ENCODE measurements at regions not wholly inside any gene's neighbourhood (a gene's known extent, or its start where the extent isn't known, plus 50 kb on each side); places are given as distances from the start of the nearest gene placed in this dataset.
"Not testable (repeated sequence)": the region's sequence is repeated elsewhere in the genome, so short reads cannot be mapped to it uniquely, and the experiment has no call there.

DNA sequence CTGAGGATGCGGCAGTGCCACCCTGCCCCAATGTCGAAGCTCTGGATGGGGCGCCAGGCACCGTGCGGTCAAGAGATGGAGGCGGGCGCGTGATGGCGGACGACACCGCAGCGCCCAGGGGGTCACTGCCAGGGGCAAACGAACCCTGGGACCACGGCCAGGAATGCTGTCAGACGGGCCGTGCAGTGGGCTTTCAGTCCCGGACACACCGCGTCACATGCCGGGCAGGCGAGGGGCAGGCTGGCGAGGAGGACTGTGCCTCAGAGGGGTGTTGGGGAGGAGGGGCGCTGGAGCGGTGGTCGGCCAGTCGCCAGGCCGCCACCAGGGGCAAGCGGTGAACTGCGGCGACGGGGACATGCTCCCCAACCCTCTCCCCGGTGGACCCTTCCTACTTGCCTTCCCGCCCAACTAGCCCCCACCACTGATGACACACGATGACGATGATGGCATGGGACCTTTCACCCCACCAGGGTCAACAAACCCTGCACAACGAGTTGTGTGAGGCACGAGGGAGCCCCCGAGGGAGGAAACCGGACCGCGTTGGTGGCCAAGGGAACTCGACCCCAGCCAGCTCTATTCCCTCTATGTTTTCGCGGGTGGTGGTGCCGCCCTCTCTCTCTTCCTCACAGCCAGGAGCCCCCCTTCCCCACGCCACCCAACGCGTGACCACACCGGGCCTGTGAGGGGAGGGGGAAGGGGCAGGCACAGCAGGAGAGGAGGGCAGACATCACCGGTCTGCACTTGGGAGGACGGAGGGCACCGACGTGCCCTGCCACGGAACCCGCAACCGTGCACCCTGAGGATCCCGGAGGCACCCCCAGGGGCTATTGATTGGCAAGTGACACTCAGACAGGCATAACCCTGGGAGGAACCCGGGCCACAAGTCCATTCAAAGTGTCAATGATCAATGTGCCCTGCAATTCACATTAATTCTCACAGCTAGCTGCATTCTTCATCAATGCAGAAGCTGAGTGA is 1960.9 kb upstream of the DEFB115 start:
- no peak for DNase-seq (ENCODE audit: low read depth in 2 of 3, low spot score in 2 of 3)

DNA sequence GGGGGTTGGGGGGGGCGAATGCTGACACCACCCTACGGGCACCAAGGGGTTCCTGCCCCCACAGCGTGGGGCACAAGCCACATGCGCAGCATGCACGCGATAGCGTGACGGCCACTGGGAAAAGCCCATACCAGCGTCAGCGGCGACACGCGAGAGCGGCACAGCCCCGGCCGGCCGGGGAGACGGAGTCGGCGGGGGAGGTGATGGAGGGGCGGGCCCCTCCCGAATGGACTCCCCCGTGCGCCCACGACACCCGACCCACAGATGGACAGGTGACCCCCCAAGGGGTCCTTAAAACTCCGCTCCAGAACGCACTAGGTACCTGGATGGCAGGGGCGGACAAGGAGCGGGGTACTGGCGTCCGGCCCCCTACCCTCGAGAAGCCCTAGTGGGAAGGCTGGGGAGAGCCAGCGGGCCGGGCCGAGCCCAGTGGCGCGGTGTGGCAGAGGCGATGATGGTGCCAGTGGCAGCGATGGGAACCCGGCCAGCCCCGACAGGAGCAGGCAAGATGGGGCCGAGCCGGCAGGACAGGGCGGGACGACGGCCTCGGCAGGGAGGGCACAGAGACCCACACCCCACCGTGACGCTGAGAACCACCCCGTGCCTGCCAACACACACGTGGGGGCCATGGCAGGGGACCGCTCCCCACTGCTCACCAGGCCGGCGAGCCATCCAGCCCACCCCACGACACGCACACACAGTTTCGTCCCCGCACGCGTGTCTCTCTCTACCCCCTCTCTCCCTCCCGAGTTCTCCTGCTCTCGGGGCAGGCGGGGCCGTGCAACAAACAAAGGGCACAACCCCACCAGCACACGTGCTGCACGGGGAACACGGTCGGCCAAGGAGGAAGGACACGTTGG is 1959.8 kb upstream of the DEFB115 start:
- DNase-seq (ENCODE audit: low read depth in 2 of 3, low spot score in 2 of 3) = no peak

DNA sequence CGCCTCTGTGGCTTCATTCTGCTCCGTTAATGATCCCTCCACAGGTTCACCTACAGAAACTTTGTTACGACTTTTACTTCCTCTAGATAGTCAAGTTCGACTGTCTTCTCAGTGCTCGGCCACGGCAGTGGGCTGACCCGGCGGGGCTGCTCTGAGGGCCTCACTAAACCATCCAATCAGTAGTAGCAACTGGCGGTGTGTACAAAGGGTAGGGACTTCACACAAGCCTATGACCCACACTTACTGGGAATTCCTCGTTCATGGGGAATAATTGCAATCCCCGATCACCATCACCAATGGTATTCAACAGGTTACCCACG is 1959.2 kb upstream of the DEFB115 start:
- no peak for DNase-seq (ENCODE audit: low read depth in 2 of 3, low spot score in 2 of 3)

DNA sequence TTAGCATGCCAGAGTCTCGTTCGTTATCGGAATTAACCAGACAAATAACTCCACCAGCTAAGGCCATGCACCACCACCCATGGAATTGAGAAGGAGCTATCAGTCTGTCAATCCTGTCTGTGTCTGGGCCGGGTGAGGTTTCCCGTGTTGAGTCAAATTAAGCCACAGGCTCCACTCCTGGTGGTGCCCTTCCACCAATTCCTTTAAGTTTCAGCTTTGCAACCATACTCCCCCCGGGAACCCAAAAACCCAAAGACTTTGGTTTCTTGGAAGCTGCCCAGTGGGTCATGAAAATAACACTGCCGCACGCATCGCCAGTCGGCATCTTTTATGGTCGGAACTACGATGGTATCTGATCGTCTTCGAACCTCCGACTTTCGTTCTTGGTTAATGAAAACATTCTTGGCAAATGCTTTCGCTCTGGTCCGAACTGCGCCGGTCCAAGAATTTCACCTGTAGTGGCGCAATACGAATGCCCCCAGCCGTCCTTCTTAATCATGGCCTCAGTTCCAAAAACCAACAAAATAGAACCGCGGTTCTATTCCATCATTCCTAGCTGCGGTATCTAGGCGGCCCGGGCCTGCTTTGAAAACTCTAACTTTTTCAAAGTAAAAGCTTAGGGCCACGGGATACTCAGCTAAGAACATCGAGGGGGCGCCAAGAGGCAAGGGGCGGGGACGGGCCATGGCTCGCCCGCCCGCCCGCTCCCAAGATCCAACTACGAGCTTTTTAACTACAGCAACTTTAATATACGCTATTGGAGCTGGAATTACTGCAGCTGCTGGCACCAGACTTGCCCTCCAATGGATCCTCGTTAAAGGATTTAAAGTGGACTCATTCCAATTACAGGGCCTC is 1958.5 kb upstream of the DEFB115 start:
- no peak for DNase-seq (ENCODE audit: low read depth in 2 of 3, low spot score in 2 of 3)

DNA sequence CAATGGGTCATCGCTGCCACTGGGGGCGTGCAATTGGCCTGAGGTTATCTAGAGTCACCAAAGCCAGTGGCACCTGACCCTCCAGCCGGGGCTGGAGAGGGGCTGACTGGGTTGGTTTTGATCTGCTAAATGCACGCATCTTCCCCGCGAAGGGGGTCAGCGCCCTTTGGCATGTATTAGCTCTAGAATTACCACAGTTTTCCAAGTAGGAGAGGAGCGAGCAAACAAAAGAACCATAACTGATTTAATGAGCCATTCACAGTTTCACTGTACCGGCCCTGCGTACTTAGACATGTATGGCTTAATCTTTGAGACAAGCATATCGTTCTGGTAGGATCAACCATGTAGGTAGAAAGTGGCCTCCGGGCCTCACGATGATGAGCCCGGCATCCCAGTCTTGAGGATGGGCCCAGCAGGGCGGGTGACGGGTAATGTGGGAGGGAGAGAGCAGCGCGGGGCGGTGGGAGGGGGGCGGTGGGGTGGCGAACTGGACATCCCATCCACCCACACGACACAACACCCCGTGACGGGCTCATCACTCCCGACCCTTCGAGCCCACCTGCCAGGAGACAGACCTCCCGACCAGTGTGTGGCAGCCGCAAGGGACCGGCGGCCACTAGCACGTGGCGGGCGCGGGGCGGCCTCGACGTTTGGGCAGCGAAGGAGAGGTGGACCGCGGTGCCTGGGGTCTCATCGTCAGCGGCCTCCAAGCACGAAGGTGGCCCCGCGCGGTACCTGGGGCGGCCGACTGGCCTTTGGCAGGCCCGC is 1957.5 kb upstream of the DEFB115 start:
- no peak for DNase-seq (ENCODE audit: low read depth in 2 of 3, low spot score in 2 of 3)

DNA sequence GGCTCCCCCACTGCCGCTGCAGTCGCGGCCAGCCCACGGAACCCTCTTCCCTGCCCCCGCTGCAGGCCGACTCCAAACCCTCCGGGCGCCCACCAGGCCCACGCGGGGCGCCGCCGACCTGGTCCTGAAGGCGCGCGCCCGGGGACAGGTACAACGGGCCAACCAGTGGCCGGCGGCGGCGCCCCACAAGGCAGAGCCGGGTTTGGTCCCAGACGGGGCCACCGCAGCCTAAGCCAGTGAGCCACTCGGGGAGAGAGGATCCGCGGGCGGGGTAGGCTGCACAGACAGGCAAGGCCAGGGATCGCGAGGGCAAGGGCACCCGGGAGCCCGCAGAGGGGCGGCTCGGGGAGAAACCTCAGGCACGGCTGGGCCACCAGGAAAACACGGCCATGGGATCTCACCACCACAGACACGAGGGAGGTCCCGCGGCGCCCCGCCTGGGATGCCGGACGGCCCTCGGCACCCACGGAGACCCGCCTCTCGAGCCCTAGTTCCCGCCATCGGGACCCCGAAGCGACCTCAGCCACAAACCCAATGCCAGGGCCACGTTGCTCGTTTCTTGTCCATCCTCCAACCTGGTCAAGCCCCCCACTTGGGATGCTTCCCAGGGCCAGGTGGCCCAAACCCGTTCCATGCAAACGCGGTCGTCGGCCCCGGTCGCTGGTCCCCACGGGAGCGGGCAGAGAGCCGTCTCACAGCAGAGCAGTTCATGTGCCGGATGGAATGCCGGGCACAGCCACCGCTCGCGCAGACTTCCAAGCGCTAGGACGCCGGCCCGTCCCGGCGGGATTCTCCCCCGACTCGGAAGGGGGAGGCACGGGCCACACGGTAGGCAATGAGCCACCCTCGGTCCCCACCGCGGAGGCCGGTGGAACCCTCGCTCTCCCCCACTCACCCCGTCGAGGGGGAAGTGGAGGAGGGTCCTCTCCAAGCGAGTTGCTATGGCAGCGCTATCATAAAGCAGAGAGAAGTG is 1956.6 kb upstream of the DEFB115 start:
- DNase-seq (ENCODE audit: low read depth in 2 of 3, low spot score in 2 of 3) = no peak

DNA sequence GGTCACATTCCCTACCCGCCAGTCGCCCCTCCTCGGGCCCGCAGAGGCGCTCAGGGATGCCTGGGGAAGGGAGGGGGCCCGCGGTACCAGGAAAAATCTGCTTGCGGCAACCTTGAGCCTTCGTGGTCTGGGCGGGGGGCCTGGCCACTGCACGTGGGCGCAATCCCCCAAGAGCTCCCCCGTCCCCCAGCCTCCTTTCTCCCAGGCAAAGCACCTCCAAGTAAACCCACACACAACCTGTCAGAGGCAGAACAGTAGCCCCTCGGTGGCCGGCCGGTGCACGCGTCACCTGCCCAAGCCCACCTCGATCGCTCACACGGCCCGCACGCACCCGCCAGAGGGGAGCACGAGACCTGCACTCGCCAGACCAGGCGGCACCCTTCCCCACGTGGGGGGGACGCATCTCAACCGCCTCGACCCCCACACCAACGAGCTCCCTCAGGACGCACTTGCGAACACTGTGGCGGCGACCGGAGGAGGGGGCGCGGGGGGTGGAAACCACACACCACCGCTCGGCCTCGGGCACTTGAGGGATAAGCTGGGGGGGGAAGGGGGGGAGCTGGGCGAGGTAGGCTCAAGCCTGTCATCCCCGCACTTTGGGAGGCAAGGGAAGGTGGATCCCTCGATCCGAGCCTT is 1955.7 kb upstream of the DEFB115 start:
- no peak for DNase-seq (ENCODE audit: low read depth in 2 of 3, low spot score in 2 of 3)

DNA sequence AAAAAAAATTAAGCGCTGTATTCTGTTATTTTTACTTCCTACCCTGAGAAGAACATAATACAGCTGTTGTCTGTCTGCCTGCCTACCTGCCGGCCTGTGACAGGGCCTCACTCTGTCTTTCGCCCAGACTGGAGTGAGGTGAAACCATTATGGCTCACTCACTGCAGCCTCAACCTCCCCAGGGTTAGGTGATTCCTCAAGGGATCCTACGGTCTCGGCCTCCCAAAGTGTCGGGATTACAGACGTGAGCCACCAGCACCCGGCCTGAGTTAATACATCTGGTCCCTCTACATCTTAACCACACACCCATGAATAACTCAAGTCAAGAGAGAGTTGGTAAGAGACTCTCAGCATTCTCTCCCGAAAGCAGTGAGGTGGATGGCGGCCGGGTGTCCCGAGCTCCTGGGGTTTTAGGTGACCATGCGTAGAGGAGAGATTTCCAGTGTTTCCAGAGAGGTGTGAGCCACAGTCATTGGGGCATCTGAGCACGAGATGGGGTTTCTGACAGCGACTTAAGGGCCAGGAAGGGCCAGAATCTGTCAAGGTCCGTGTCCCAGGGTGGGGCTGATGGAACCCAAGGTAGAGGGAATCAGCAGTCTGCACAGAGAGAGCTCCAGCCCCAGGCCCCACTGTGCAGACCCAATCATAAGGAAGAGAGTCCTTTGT is 1954.4 kb upstream of the DEFB115 start:
- DNase-seq (ENCODE audit: low read depth in 2 of 3, low spot score in 2 of 3) = no peak

DNA sequence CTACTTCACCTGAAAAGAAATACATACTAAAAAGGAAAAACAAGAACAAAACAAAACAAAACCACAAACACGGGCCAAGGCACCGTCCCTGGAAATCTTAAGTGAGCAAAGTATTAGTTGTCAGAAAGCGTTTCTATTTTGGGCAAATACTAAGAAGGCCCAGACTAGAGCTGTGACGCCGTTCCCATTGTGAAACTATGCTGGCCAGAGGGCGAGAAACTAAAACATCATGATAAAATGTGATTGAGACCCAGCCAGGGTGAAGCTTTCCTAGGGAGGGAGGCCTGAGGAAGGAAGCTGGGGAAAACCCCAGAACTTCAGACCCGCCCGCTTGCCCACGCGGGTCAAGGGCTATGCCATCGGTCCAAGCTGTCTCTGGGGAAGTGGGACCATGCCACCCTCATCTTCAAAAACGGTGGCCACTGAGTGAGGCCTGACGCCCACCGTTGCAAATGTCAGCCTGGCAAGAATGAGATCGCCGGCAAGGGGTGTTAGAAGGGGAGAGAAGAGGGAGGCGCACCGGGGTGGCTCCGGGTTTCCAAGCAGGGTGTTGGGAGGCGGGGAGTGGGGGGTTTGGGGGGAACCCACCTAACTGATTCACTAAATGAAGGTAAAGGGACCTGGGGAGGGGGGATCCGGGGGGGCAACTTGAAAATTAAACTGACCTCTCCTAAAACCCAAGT is 1950.9 kb upstream of the DEFB115 start:
- no peak for DNase-seq (ENCODE audit: low read depth in 2 of 3, low spot score in 2 of 3)

DNA sequence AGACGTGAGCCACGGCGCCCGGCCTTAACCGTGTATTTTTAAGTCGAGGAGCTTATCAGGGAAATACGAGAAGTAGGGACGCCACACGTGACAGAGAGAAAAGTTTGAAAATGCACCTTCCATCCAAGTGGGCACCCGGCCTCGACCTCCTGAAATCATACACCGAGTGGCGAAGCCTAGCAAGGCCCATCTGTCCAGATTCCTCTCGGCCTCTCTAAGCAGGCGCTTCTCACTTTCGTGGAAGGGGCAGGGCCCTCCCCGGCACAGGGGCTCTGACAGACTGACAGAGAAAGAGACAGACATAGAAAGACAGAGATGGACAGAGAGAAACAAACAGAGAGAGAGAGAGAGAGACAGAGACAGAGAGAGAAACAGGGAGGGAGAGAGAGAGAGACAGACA is 1950.0 kb upstream of the DEFB115 start:
- DNase-seq (ENCODE audit: low read depth in 2 of 3, low spot score in 2 of 3) = not testable (repeated sequence)

DNA sequence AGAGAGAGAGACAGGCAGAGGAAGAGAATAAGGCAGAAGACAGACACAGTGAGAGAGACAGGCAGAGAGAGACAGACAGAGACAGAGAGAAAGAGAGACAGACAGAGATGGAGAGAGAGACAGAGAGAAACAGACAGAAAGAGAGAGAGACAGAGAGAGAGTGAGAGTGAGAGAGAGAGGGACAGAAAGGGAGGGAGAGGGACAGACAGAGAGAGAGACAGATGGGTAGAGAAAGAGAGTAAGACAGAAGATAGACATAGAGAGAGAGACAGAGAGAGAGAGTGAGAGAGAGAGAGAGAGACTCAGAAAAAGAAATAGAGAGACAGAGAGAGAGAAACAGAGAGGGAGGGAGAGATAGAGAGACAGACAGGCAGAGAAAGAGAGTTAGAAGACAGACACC is 1948.5 kb upstream of the DEFB115 start:
- not testable (repeated sequence) for DNase-seq (ENCODE audit: low read depth in 2 of 3, low spot score in 2 of 3)

DNA sequence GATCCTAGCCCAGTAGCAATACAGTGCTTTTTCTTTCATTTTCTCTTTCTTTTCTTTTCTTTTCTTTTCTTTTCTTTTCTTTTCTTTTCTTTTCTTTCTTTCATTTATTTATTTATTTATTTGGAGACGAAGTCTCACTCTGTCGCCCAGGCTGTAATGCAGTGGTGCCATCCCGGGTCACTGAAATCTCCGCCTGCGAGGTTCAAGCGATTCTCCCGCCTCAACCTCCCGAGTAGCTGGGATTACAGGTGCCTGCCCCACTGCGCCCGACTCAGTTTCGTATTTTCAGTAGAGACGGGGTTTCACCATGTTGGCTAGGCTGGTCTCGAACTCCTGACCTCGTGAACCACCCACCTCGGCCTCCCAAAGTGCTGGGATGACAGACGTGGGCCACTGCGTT is 1948.0 kb upstream of the DEFB115 start:
- not testable (repeated sequence) for DNase-seq (ENCODE audit: low read depth in 2 of 3, low spot score in 2 of 3)

DNA sequence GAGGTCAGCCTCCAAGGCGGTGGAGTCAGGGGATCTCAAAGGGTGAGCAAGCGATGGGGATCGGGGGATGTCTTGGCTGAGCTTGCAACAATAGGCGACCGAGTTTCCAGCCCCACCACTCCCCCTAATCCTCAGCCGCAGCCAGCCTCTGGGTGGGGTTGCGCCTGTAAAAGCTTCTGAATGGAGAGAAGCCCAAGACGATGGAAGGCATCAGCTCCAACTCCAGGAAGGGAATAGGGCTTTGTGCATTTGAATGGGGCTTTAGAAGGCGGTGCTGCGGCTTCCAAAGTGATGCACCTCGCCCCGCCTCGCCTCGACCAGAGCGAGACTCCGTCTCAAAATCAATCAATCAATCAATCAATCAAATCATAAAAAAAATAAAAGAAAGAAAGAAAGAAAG is 1946.4 kb upstream of the DEFB115 start:
- DNase-seq (ENCODE audit: low read depth in 2 of 3, low spot score in 2 of 3) = not testable (repeated sequence)

DNA sequence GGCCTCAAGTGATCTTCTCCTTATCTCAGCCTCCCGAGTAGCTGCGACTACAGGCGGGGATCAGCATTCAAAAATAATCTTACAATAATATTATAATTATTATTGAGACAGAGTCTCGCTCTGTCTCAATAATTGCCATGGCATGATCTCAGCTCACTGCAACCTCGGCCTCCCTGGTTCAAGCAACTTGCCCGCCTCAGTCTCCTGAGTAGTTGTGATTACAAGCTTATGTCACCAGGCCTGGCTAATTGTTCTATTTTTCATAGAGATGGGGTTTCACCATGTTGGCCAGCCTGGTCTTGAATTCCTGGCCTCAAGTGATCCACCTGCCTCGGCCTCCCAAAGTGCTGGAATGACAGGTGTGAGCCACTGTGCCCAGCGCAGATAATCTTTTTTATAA is 1944.8 kb upstream of the DEFB115 start:
- not testable (repeated sequence) for DNase-seq (ENCODE audit: low read depth in 2 of 3, low spot score in 2 of 3)

DNA sequence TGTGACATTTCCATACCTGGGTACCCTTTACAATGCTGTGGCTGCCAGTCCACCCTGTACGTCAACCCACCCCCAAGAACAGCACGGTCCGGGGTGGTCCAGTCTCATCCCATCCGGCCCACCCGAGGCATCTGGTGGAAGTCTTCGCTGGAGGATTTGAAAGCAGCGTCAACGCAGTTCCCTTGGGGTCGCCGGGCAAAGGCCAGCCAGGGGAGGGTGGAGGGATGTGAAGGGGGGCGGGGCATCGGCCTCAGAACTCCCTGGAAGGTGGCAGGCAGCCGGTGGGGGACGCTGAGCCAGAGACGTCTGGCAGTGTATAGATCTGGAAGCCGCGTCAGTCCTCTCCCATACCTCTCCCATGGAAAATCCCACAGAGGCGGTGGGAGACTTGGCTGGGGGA is 1944.0 kb upstream of the DEFB115 start:
- no peak for DNase-seq (ENCODE audit: low read depth in 2 of 3, low spot score in 2 of 3)

DNA sequence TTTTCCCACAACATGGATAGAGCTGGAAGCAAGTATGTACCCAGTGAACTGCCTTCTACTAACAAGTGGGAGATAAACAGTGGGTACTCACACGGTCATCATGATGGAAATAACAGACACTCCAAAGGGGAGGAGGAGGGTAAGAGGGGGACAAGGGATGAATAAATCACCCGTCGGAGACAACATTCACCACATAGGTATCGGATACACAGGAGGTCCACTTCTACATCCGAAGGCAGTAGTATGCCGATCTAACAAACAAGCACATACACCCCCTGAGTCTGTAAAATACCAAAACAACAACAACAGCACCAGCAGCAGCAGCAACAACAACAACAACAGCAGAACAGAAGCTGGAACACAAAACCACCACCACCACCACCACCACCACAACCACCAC is 1943.2 kb upstream of the DEFB115 start:
- no peak for DNase-seq (ENCODE audit: low read depth in 2 of 3, low spot score in 2 of 3)

DNA sequence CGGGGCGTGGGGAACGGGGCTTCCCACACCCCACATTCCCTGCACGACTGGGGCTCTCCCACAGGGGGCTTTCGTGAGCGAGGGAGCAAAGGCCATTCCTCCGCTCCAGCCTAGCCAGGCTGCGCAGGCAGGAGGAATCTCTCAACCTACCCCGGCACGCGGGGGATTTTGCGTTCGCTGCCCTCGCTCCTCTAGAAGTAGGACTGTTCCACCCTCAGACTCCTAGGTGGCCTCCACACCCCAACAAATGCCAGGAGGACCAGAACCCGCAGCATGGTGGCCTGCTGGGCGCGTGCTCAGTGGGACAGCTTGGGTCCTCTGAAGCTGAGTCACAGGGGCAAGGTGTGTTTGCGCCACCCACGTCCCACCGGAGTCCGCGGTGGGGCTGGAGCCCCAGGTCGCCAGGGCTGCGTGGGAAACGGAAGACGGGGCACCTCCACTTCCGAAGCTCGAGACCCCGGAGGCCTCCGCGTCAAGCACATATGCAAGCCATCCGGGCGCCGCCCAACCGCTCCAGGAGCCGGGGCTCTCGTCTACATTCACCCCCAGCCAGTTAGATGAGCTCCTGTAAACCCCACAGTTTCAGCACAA is 1938.5 kb upstream of the DEFB115 start:
- DNase-seq (ENCODE audit: low read depth in 2 of 3, low spot score in 2 of 3) = no peak
